OCI-LY1 (cell line): ENCODE measurements at regions not wholly inside any gene's neighbourhood (a gene's known extent, or its start where the extent isn't known, plus 50 kb on each side); places are given as distances from the start of the nearest gene placed in this dataset.

Experiments
- CTCF ChIP-seq: fragments of 200-600 bp; sonication (generic), shearing (Covaris generic); IDR thresholded peaks from 2 replicates; pipeline ENCODE4 v1.5.1; 2017; ENCODE audit warnings: mild to moderate bottlenecking, antibody characterized with exemption, low read length, moderate library complexity, mixed read lengths
- EZH2 ChIP-seq: fragments of 200-600 bp; sonication (generic), shearing (Covaris generic); IDR thresholded peaks from 2 replicates; pipeline ENCODE4 v1.8.0; 2017; ENCODE audit warnings: borderline replicate concordance, mixed run types, mild to moderate bottlenecking, antibody characterized with exemption, low read length, moderate library complexity, mixed read lengths

- TF ChIP-seq CTCF = no peak
- no peak for TF ChIP-seq EZH2
These were observed 103.9 kb upstream of the HES1 start for GRCh38 chr3:194031867-194032635.
